ENCODE measurements at regions not wholly inside any gene's neighbourhood (a gene's known extent, or its start where the extent isn't known, plus 50 kb on each side); places are given as distances from the start of the nearest gene placed in this dataset.

GRCh38 chr3:27591312-27592210 is 107.4 kb upstream of the SLC4A7 start:
- H4K20me1 ChIP-seq (ENCODE audit: insufficient read depth, low read length, poor library complexity, severe bottlenecking): no peaks in the 10 kb centered on the region
- no peak overlapping the region for H3K4me3 ChIP-seq (ENCODE audit: low read length, poor library complexity, severe bottlenecking)
- no peaks in the 10 kb centered on the region for H3K9me2 ChIP-seq (replicated peaks; ENCODE audit: low read depth, low read length)
- H3K9me3 ChIP-seq (ENCODE audit: insufficient read depth, low read depth, low read length): no peaks in the 10 kb centered on the region
- no peaks in the 10 kb centered on the region for H3K36me3 ChIP-seq (ENCODE audit: insufficient read depth, low read length)
- no peaks in the 10 kb centered on the region for H3K27me3 ChIP-seq (ENCODE audit: insufficient read depth, low read length, poor library complexity, severe bottlenecking)
- no peak overlapping the region for H3K9ac ChIP-seq (ENCODE audit: low read depth, low read length, poor library complexity, severe bottlenecking)
- no peaks in the 10 kb centered on the region for H3K79me2 ChIP-seq (ENCODE audit: insufficient read depth, low read length)
- TF ChIP-seq EZH2phosphoT487 (IDR thresholded peaks at IDR 0.05; ENCODE audit: borderline replicate concordance) (no peak), CTCF (conservative IDR thresholded peaks at IDR 0.05; ENCODE audit: low read length) (no peak)
- H3F3A ChIP-seq (ENCODE audit: low read depth): no peaks in the 10 kb centered on the region
- H3K4me1 ChIP-seq (ENCODE audit: insufficient read depth, low read length, poor library complexity, severe bottlenecking): peaks cover 32% of the 10 kb centered on the region
- H3K4me2 ChIP-seq (ENCODE audit: low read depth, low read length, poor library complexity, severe bottlenecking): peak overlapping the region; percentile 57
- 0 out of 2 replicates have a peak overlapping the region, but pooled peaks have one; percentile 6 for H2AFZ ChIP-seq (ENCODE audit: low read length)

- Histone ChIP-seq H3K27me3 (ENCODE audit: insufficient read depth, low read length, poor library complexity, severe bottlenecking) (no peaks in the 10 kb centered on the region), H3K4me3 (ENCODE audit: low read length, poor library complexity, severe bottlenecking) (peak overlapping the region; percentile 14), H3K9me2 (replicated peaks; ENCODE audit: low read depth, low read length) (no peaks in the 10 kb centered on the region), H2AFZ (ENCODE audit: low read length) (0 out of 2 replicates have a peak overlapping the region, but pooled peaks have one; percentile 6), H4K20me1 (ENCODE audit: insufficient read depth, low read length, poor library complexity, severe bottlenecking) (no peaks in the 10 kb centered on the region), H3F3A (ENCODE audit: low read depth) (no peaks in the 10 kb centered on the region), H3K9me3 (ENCODE audit: insufficient read depth, low read depth, low read length) (no peaks in the 10 kb centered on the region), H3K79me2 (ENCODE audit: insufficient read depth, low read length) (no peaks in the 10 kb centered on the region), H3K9ac (ENCODE audit: low read depth, low read length, poor library complexity, severe bottlenecking) (no peak overlapping the region), H3K36me3 (ENCODE audit: insufficient read depth, low read length) (no peaks in the 10 kb centered on the region), H3K4me1 (ENCODE audit: insufficient read depth, low read length, poor library complexity, severe bottlenecking) (peaks cover 23% of the 10 kb centered on the region), H3K4me2 (ENCODE audit: low read depth, low read length, poor library complexity, severe bottlenecking) (peak overlapping the region; percentile 57)
- TF ChIP-seq EZH2phosphoT487 (IDR thresholded peaks at IDR 0.05; ENCODE audit: borderline replicate concordance) (no peak), CTCF (conservative IDR thresholded peaks at IDR 0.05; ENCODE audit: low read length) (no peak)
Measured at GRCh38 chr3:27590437-27591298, 106.5 kb upstream of the SLC4A7 start.

- Histone ChIP-seq H3K4me2 (ENCODE audit: low read depth, low read length, poor library complexity, severe bottlenecking) (no peak overlapping the region), H3K4me1 (ENCODE audit: insufficient read depth, low read length, poor library complexity, severe bottlenecking) (peaks cover 22% of the 10 kb centered on the region), H3K79me2 (ENCODE audit: insufficient read depth, low read length) (no peaks in the 10 kb centered on the region), H3K9me3 (ENCODE audit: insufficient read depth, low read depth, low read length) (no peaks in the 10 kb centered on the region), H3K9ac (ENCODE audit: low read depth, low read length, poor library complexity, severe bottlenecking) (no peak overlapping the region), H2AFZ (ENCODE audit: low read length) (no peak overlapping the region), H3K27me3 (ENCODE audit: insufficient read depth, low read length, poor library complexity, severe bottlenecking) (no peaks in the 10 kb centered on the region), H3K4me3 (ENCODE audit: low read length, poor library complexity, severe bottlenecking) (no peak overlapping the region), H3F3A (ENCODE audit: low read depth) (no peaks in the 10 kb centered on the region), H4K20me1 (ENCODE audit: insufficient read depth, low read length, poor library complexity, severe bottlenecking) (no peaks in the 10 kb centered on the region), H3K36me3 (ENCODE audit: insufficient read depth, low read length) (no peaks in the 10 kb centered on the region), H3K9me2 (replicated peaks; ENCODE audit: low read depth, low read length) (no peaks in the 10 kb centered on the region)
- TF ChIP-seq CTCF (conservative IDR thresholded peaks at IDR 0.05; ENCODE audit: low read length): no peak
- no peak for TF ChIP-seq EZH2phosphoT487 (IDR thresholded peaks at IDR 0.05; ENCODE audit: borderline replicate concordance)
Measured at GRCh38 chr3:27589795-27590194, 105.6 kb upstream of the SLC4A7 start.
